GM12878 (cell line): ENCODE measurements at regions not wholly inside any gene's neighbourhood (a gene's known extent, or its start where the extent isn't known, plus 50 kb on each side); places are given as distances from the start of the nearest gene placed in this dataset.

ENCODE experiments used
- ATAC-seq: fragments of 200-7000 bp; cut with Tn5 transposase; 3 replicates; pipeline ENCODE4 v1.9.1; 2020; ENCODE audit warnings: mild to moderate bottlenecking, moderate library complexity
- BruUV-seq: library from RNA; stranded (reverse); fragments of 400-500 nt; replicated peaks from 2 replicates; lab custom pipeline; 2021; lab: Mats Ljungman, UMichigan
- CTCF ChIA-PET: fragments of 300-600 bp; sonication (Branson Sonifier 250); formaldehyde crosslinking; extraction: SDS; loops from one replicate; lab custom pipeline; 2021; ENCODE audit warnings: inconsistent platforms; lab: Yijun Ruan, JAX
- POLR2A ChIA-PET: fragments of 350-600 bp; formaldehyde crosslinking; extraction: SDS; loops from one replicate; lab custom pipeline; 2021; ENCODE audit warnings: inconsistent platforms; lab: Charles Lee
- RAD21 ChIA-PET: fragments of 300-600 bp; sonication (Branson Sonifier 250); formaldehyde crosslinking; loops from one replicate; lab custom pipeline; 2023; ENCODE audit warnings: antibody characterized with exemption; ENCODE audit not compliant: unreplicated experiment; lab: Charles Lee
- SMC1A ChIA-PET: fragments of 300-600 bp; sonication (Branson Sonifier 250); formaldehyde crosslinking; loops from one replicate; lab custom pipeline; 2023; ENCODE audit not compliant: unreplicated experiment, uncharacterized antibody; lab: Charles Lee
- DNase-seq: peaks from one replicate; pipeline ENCODE4 v3.0.0-alpha.2; 2011; ENCODE audit warnings: low read depth, low spot score
- FAIRE-seq: peaks from 3 replicates; lab custom pipeline; 2011; peaks lifted over from hg19 to GRCh38; lab: Jason Lieb, UNC
- H2AFZ ChIP-seq: 2 replicates; pipeline ENCODE4 v1.6.0; 2011; ENCODE audit warnings: low read depth, low read length, control low read depth; ENCODE audit not compliant: control insufficient read depth
- H3K27ac ChIP-seq: 2 replicates; pipeline ENCODE4 v1.5.1; 2011; ENCODE audit warnings: control low read depth; ENCODE audit not compliant: control insufficient read depth, insufficient read depth
- H3K27me3 ChIP-seq, 2 experiments: replicated peaks in 1 of 2; 2 replicates each; pipeline versions ENCODE4 v1.6.0 to v1.6.1; 2011; ENCODE audit warnings: low read length in 1 of 2; ENCODE audit not compliant: control insufficient read depth in 2 of 2, insufficient read depth in 2 of 2
- H3K36me3 ChIP-seq, 2 experiments: 2 replicates each; pipeline ENCODE4 v1.5.1; 2011; ENCODE audit warnings: low read length in 1 of 2; ENCODE audit not compliant: control insufficient read depth in 2 of 2, insufficient read depth in 2 of 2
- H3K4me1 ChIP-seq: 2 replicates; pipeline ENCODE4 v1.6.1; 2011; ENCODE audit warnings: mild to moderate bottlenecking, low read length, moderate library complexity, mixed read lengths; ENCODE audit not compliant: control insufficient read depth, insufficient read depth
- H3K4me2 ChIP-seq: 2 replicates; pipeline ENCODE4 v1.6.0; 2011; ENCODE audit warnings: control low read depth; ENCODE audit not compliant: control insufficient read depth, insufficient read depth
- H3K4me3 ChIP-seq: fragments of 200-600 bp; sonication (generic); 2 replicates; pipeline ENCODE4 v1.5.1; 2016
- H3K79me2 ChIP-seq: 2 replicates; pipeline ENCODE4 v1.6.0; 2011; ENCODE audit warnings: low read length; ENCODE audit not compliant: control insufficient read depth, insufficient read depth
- H3K9ac ChIP-seq: 2 replicates; pipeline ENCODE4 v1.8.0; 2011; ENCODE audit warnings: low read length, control low read depth, mixed read lengths; ENCODE audit not compliant: control insufficient read depth, insufficient read depth
- H3K9me3 ChIP-seq: replicated peaks from 3 replicates; pipeline ENCODE4 v1.5.1; 2011; ENCODE audit warnings: mild to moderate bottlenecking, low read length; ENCODE audit not compliant: control insufficient read depth, insufficient read depth
- H4K20me1 ChIP-seq: 2 replicates; pipeline ENCODE4 v1.6.0; 2011; ENCODE audit not compliant: control insufficient read depth, insufficient read depth
- ATF7 ChIP-seq: fragments of 450-650 bp; IDR thresholded peaks from 2 replicates; pipeline ENCODE4 v1.6.1; 2016; ENCODE audit warnings: low read depth, mild to moderate bottlenecking
- PAX5 ChIP-seq: IDR thresholded peaks from 2 replicates; pipeline ENCODE4 v1.6.1; 2011; ENCODE audit warnings: low read depth, low read length, borderline replicate concordance
- SRF ChIP-seq, 2 experiments: IDR thresholded peaks; 2 replicates each; pipeline ENCODE4 v1.6.1; 2011; ENCODE audit warnings: low read depth in 2 of 2, low read length in 2 of 2, mild to moderate bottlenecking in 1 of 2, moderate library complexity in 1 of 2
- TARDBP ChIP-seq: IDR thresholded peaks from 2 replicates; pipeline ENCODE4 v1.6.1; 2016; ENCODE audit warnings: borderline replicate concordance
- USF2 ChIP-seq: IDR thresholded peaks from 2 replicates; pipeline ENCODE4 v1.6.1; 2011; ENCODE audit warnings: low read depth, low read length, improper control_type of control experiment, borderline replicate concordance
- ZNF687 ChIP-seq: fragments of 450-650 bp; IDR thresholded peaks from 2 replicates; pipeline ENCODE4 v1.6.1; 2017; ENCODE audit warnings: mild to moderate bottlenecking, moderate library complexity
- WGBS: methylation state at CpG from one replicate; pipeline ENCODE4 v1.1.6; 2016; ENCODE audit warnings: low lambda C conversion rate; ENCODE audit not compliant: insufficient replicate concordance, insufficient coverage; ENCODE audit errors: missing lambda C conversion rate; 5-methylcytosine and 5-hydroxymethylcytosine counted together
- in situ Hi-C: fragments of 300-500 bp; cut with MboI; formaldehyde crosslinking; loops from 9 replicates; pipeline ENCODE4 v1.14.3; 2018; ENCODE audit warnings: mixed read lengths
- intact Hi-C: fragments of 100-400 bp; cut with micrococcal nuclease; formaldehyde crosslinking; loops from one replicate; pipeline ENCODE4 v1.14.2; 2022; ENCODE audit not compliant: unreplicated experiment
- TF ChIP-seq, protein P1 (sequence below): fragments of 450-650 bp; IDR thresholded peaks from 2 replicates; pipeline ENCODE4 v1.6.1; 2018; ENCODE audit warnings: borderline replicate concordance, mild to moderate bottlenecking; ENCODE audit not compliant: partially characterized antibody

GRCh38 chr1:200490183-200490582 lies 80.3 kb upstream of the ZNF281 start:
- POLR2A ChIA-PET, result no interaction called here
- H3K9ac ChIP-seq, result no peak overlapping the region
- 0 out of 2 replicates have a peak, but pooled peaks cover 3% of the 10 kb centered on the region for H3K4me1 ChIP-seq
- CTCF ChIA-PET, result interaction anchor here (0.6 to 6.3 kb wide), 17 partner anchors 13 to 805 kb away, joined by 3 to 119 read pairs (median 4); no protein-coding TSS in a partner anchor
- no peak overlapping the region for H3K4me2 ChIP-seq
- H3K27ac ChIP-seq, result no peak overlapping the region
- intact Hi-C loops (no loop called here), in situ Hi-C loops (no loop called here)
- no peaks in the 10 kb centered on the region for H4K20me1 ChIP-seq
- ATAC-seq (no peak), FAIRE-seq (no peak), DNase-seq (no peak)
- no peaks in the 10 kb centered on the region for H3K36me3 ChIP-seq
- no peaks in the 10 kb centered on the region for H3K27me3 ChIP-seq
- WGBS, result 82% methylated on average over 1 of the region's 1 CpG
- no peak overlapping the region for H2AFZ ChIP-seq
- H3K4me3 ChIP-seq, result no peak overlapping the region
- TF ChIP-seq, protein P1, sequence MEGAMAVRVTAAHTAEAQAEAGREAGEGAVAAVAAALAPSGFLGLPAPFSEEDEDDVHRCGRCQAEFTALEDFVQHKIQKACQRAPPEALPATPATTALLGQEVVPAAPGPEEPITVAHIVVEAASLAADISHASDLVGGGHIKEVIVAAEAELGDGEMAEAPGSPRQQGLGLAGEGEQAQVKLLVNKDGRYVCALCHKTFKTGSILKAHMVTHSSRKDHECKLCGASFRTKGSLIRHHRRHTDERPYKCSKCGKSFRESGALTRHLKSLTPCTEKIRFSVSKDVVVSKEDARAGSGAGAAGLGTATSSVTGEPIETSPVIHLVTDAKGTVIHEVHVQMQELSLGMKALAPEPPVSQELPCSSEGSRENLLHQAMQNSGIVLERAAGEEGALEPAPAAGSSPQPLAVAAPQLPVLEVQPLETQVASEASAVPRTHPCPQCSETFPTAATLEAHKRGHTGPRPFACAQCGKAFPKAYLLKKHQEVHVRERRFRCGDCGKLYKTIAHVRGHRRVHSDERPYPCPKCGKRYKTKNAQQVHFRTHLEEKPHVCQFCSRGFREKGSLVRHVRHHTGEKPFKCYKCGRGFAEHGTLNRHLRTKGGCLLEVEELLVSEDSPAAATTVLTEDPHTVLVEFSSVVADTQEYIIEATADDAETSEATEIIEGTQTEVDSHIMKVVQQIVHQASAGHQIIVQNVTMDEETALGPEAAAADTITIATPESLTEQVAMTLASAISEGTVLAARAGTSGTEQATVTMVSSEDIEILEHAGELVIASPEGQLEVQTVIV, result no peak
- TF ChIP-seq SRF (IDR thresholded peaks at IDR 0.05; ENCODE audit: low read depth in 2 of 2, low read length in 2 of 2), result no peak
- TF ChIP-seq ZNF687, result no peak
- no peak for TF ChIP-seq USF2
- no peak for TF ChIP-seq TARDBP
- no peak for TF ChIP-seq ATF7
- no peak for TF ChIP-seq PAX5
- SMC1A ChIA-PET, result interaction anchor here (0.7 to 5.3 kb wide), 24 partner anchors 9 to 806 kb away, joined by 3 to 55 read pairs (median 4); no protein-coding TSS in a partner anchor
- H3K9me3 ChIP-seq, result no peaks in the 10 kb centered on the region
- RAD21 ChIA-PET, result interaction anchor here (0.6 to 2.1 kb wide), 13 partner anchors 9 to 513 kb away, joined by 3 to 7 read pairs (median 3); no protein-coding TSS in a partner anchor
- no TSS peak for BruUV-seq
- no peaks in the 10 kb centered on the region for H3K79me2 ChIP-seq
